Right lobe of liver (tissue), 4 donors: ENCODE measurements at regions not wholly inside any gene's neighbourhood (a gene's known extent, or its start where the extent isn't known, plus 50 kb on each side); places are given as distances from the start of the nearest gene placed in this dataset.

Experiments
- POLR2A ChIP-seq: fragments of 450-650 bp; IDR thresholded peaks from one replicate; pipeline ENCODE4 v1.6.1; 2017; ENCODE audit warnings: antibody characterized with exemption, mild to moderate bottlenecking
- TF ChIP-seq, protein P1 (sequence below), 4 donors: fragments of 200-600 bp in 3 of 4; fragments of 450-650 bp in 1 of 4; IDR thresholded peaks; one replicate each; pipeline versions ENCODE4 v1.5.1 to v1.8.0; 2016 to 2022; ENCODE audit warnings: antibody characterized with exemption in 4 of 4, mild to moderate bottlenecking in 2 of 4
- donor health status: DM: no; HTN: no; CAD: no.
- donor health status: DM: no; HTN: no; CAD: no.
- donor health status: DM: no; HTN: yes; CAD: no.

DNA sequence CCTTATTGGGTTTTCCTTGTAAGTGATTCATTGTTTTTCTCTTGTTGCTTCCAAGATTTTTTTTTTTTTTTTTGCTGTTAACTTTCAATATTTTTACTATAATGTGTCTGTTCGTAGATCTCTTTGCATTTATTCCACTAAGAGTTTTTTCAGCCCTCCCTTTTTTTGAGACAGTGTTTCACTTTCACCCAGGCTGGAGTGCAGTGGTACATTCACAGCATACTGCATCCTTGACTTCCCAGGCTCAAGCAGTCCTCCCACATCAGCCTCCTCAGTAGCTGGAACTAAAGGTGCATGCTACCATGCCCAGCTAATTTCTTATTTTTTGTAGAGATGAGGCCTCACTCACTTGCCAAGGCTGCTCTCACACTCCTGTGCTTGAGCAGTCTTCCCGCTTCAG lies 1282.0 kb upstream of the CNTN5 start:
- TF ChIP-seq, protein P1, sequence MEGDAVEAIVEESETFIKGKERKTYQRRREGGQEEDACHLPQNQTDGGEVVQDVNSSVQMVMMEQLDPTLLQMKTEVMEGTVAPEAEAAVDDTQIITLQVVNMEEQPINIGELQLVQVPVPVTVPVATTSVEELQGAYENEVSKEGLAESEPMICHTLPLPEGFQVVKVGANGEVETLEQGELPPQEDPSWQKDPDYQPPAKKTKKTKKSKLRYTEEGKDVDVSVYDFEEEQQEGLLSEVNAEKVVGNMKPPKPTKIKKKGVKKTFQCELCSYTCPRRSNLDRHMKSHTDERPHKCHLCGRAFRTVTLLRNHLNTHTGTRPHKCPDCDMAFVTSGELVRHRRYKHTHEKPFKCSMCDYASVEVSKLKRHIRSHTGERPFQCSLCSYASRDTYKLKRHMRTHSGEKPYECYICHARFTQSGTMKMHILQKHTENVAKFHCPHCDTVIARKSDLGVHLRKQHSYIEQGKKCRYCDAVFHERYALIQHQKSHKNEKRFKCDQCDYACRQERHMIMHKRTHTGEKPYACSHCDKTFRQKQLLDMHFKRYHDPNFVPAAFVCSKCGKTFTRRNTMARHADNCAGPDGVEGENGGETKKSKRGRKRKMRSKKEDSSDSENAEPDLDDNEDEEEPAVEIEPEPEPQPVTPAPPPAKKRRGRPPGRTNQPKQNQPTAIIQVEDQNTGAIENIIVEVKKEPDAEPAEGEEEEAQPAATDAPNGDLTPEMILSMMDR (IDR thresholded peaks at IDR 0.05): no peak
- no peak for TF ChIP-seq POLR2A
